B cell (primary cell): ENCODE measurements at regions not wholly inside any gene's neighbourhood (a gene's known extent, or its start where the extent isn't known, plus 50 kb on each side); places are given as distances from the start of the nearest gene placed in this dataset.

Experiments used
- ATAC-seq: fragments of 200-7000 bp; cut with Tn5 transposase; one replicate; pipeline ENCODE4 v1.10.0; 2021; ENCODE audit warnings: low read depth, mild to moderate bottlenecking, moderate number of reproducible peaks, moderate library complexity
- CTCF ChIA-PET: fragments of 350-600 bp; sonication (Branson Sonifier 250); formaldehyde crosslinking; loops from one replicate; lab custom pipeline; 2021; ENCODE audit warnings: antibody characterized with exemption, inconsistent platforms; lab: Charles Lee
- POLR2A ChIA-PET: fragments of 350-600 bp; sonication (Branson Sonifier 250); formaldehyde crosslinking; loops from one replicate; lab custom pipeline; 2021; ENCODE audit warnings: antibody characterized with exemption; lab: Charles Lee
- DNase-seq: peaks from one replicate; pipeline ENCODE4 v3.0.0; 2013
- H2AFZ ChIP-seq: 2 replicates; pipeline ENCODE4 v1.6.1; 2012; ENCODE audit warnings: mild to moderate bottlenecking, low read depth, low read length; ENCODE audit not compliant: insufficient read depth, poor library complexity, severe bottlenecking
- H3K27ac ChIP-seq, 2 donors: 1 replicate in 1 of 2; 2 replicates in 1 of 2; pipeline ENCODE4 v1.5.1; 2012 to 2013; ENCODE audit warnings: low read length in 2 of 2, mild to moderate bottlenecking in 2 of 2, moderate library complexity in 1 of 2
- H3K27me3 ChIP-seq, 4 experiments: fragments of 200-600 bp in 1 of 4; sonication (generic) in 1 of 4; replicated peaks in 1 of 4; 1 replicate in 2 of 4; 2 replicates in 2 of 4; pipeline versions ENCODE4 v1.6.1 to v1.7.0; 2013 to 2016; ENCODE audit warnings: low read length in 3 of 4, mild to moderate bottlenecking in 2 of 4, mixed read lengths in 1 of 4, moderate library complexity in 1 of 4; ENCODE audit not compliant: insufficient read depth in 4 of 4, control insufficient read depth in 3 of 4; ENCODE audit errors: control extremely low read depth in 1 of 4
- H3K36me3 ChIP-seq, 2 experiments: replicated peaks in 1 of 2; 1 replicate in 1 of 2; 2 replicates in 1 of 2; pipeline versions ENCODE4 v1.6.1 to v1.7.1; 2013; ENCODE audit warnings: low read length in 1 of 2; ENCODE audit not compliant: insufficient read depth in 2 of 2, control insufficient read depth in 1 of 2; ENCODE audit errors: control extremely low read depth in 1 of 2, extremely low read depth in 1 of 2
- H3K4me1 ChIP-seq, 2 donors: fragments of 200-600 bp in 1 of 2; sonication (generic) in 1 of 2; 1 replicate in 1 of 2; 2 replicates in 1 of 2; pipeline versions ENCODE4 v1.5.1 to v1.6.1; 2013 to 2017; ENCODE audit warnings: low read length in 2 of 2; ENCODE audit not compliant: control insufficient read depth in 2 of 2, insufficient read depth in 2 of 2
- H3K4me2 ChIP-seq: replicated peaks from 2 replicates; pipeline ENCODE3; 2012; ENCODE audit warnings: mild to moderate bottlenecking, low read depth, low read length; ENCODE audit not compliant: poor library complexity, severe bottlenecking
- H3K4me3 ChIP-seq, 5 experiments: fragments of 200-600 bp in 1 of 5; sonication (generic) in 1 of 5; 1 replicate in 3 of 5; 2 replicates in 2 of 5; pipeline versions ENCODE4 v1.5.1 to v1.7.0; 2011 to 2016; ENCODE audit warnings: low read length in 4 of 5, mild to moderate bottlenecking in 4 of 5, low read depth in 2 of 5, control low read depth in 1 of 5, moderate library complexity in 1 of 5; ENCODE audit not compliant: insufficient read depth in 1 of 5; ENCODE audit errors: control extremely low read depth in 1 of 5, extremely low read depth in 1 of 5
- H3K79me2 ChIP-seq: fragments of 200-600 bp; sonication (generic); one replicate; pipeline ENCODE4 v1.6.0; 2016; ENCODE audit warnings: low read length; ENCODE audit not compliant: control insufficient read depth, insufficient read depth
- H3K9ac ChIP-seq: fragments of 200-600 bp; sonication (generic); 2 replicates; pipeline ENCODE4 v1.6.1; 2017; ENCODE audit warnings: mild to moderate bottlenecking, low read length, moderate library complexity
- H3K9me3 ChIP-seq, 3 donors: one replicate each; pipeline versions ENCODE4 v1.6.1 to v1.7.1; 2013; ENCODE audit warnings: low read length in 2 of 3; ENCODE audit not compliant: control insufficient read depth in 2 of 3, insufficient read depth in 1 of 3; ENCODE audit errors: control extremely low read depth in 1 of 3
- H4K20me1 ChIP-seq: 2 replicates; pipeline ENCODE4 v1.6.0; 2012; ENCODE audit warnings: mild to moderate bottlenecking, low read length; ENCODE audit not compliant: insufficient read depth, control insufficient read depth, poor library complexity, severe bottlenecking
- H3K27ac Mint-ChIP-seq: one replicate; pipeline ENCODE4 v1.8.0; 2021; ENCODE audit warnings: mixed read lengths
- H3K27me3 Mint-ChIP-seq: one replicate; pipeline ENCODE4 v1.8.0; 2021; ENCODE audit warnings: mixed read lengths
- H3K4me1 Mint-ChIP-seq: one replicate; pipeline ENCODE4 v1.8.0; 2021; ENCODE audit warnings: mixed read lengths
- H3K4me3 Mint-ChIP-seq: one replicate; pipeline ENCODE4 v1.8.0; 2021; ENCODE audit warnings: mixed read lengths
- H3K9me3 Mint-ChIP-seq: one replicate; pipeline ENCODE4 v1.8.0; 2022; ENCODE audit warnings: mixed read lengths; ENCODE audit not compliant: insufficient read depth
- EZH2 ChIP-seq: IDR thresholded peaks from 2 replicates; pipeline ENCODE4 v1.6.1; 2012; ENCODE audit warnings: borderline replicate concordance, low read depth, mild to moderate bottlenecking, moderate library complexity, low read length; ENCODE audit not compliant: insufficient read depth, poor library complexity, severe bottlenecking
- WGBS: methylation state at CpG from one replicate; pipeline ENCODE4 v1.1.5; 2013; ENCODE audit warnings: missing lambda C conversion rate; ENCODE audit not compliant: insufficient coverage; 5-methylcytosine and 5-hydroxymethylcytosine counted together
- intact Hi-C: fragments of 100-400 bp; cut with micrococcal nuclease; formaldehyde crosslinking; loops from one replicate; pipeline ENCODE4 v1.10.0; 2022
- TF ChIP-seq, protein P1 (sequence below): fragments of 200-600 bp; IDR thresholded peaks from one replicate; pipeline ENCODE4 v1.8.0; 2022; ENCODE audit warnings: antibody characterized with exemption, mild to moderate bottlenecking

DNA sequence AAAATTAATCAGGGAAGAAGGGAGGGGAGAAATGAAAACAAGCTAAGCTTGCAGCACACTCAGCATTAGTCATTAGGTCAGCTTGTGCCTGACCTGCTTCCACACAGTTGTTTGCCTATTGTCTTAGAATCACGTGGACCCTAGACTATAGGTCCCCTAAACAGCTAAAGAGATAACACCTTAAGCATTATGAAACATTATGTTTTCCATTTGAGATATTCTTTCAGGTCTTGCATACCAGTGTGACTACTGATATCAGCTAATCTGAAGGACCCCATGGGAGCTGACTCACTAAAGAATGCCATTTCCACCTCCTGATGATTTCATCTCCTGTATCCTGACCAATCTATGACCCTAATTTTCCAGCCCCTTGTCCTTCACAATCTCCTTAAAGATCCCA is 154.1 kb upstream of the FUT8 start:
- H3K27me3 Mint-ChIP-seq = no peaks in the 10 kb centered on the region
- Histone ChIP-seq H3K9ac (no peak overlapping the region), H2AFZ (no peak overlapping the region), H3K4me3 (no peak overlapping the region), H3K9me3 (peaks cover 0 to 6% (median 5%) of the 10 kb centered on the region in 3 donors), H3K27me3 (no peaks in the 10 kb centered on the region), H3K4me2 (no peak overlapping the region), H3K79me2 (no peaks in the 10 kb centered on the region), H4K20me1 (no peaks in the 10 kb centered on the region), H3K4me1 (peaks cover 16 to 18% of the 10 kb centered on the region in 2 donors), H3K27ac (no peak overlapping the region), H3K36me3 (peaks cover 2 to 3% of the 10 kb centered on the region in 2 experiments)
- no peaks in the 10 kb centered on the region for H3K9me3 Mint-ChIP-seq
- no peak overlapping the region for H3K4me3 Mint-ChIP-seq
- no peak overlapping the region for H3K27ac Mint-ChIP-seq
- peaks cover 39% of the 10 kb centered on the region for H3K4me1 Mint-ChIP-seq
- no CpG with 5 or more reads among the region's 1 CpG for WGBS
- intact Hi-C loops = no loop called here
- POLR2A ChIA-PET = no interaction called here
- DNase-seq = no peak
- TF ChIP-seq EZH2 = no peak
- TF ChIP-seq, protein P1, sequence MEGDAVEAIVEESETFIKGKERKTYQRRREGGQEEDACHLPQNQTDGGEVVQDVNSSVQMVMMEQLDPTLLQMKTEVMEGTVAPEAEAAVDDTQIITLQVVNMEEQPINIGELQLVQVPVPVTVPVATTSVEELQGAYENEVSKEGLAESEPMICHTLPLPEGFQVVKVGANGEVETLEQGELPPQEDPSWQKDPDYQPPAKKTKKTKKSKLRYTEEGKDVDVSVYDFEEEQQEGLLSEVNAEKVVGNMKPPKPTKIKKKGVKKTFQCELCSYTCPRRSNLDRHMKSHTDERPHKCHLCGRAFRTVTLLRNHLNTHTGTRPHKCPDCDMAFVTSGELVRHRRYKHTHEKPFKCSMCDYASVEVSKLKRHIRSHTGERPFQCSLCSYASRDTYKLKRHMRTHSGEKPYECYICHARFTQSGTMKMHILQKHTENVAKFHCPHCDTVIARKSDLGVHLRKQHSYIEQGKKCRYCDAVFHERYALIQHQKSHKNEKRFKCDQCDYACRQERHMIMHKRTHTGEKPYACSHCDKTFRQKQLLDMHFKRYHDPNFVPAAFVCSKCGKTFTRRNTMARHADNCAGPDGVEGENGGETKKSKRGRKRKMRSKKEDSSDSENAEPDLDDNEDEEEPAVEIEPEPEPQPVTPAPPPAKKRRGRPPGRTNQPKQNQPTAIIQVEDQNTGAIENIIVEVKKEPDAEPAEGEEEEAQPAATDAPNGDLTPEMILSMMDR = no peak
- CTCF ChIA-PET = interaction anchor here (0.7 to 1.2 kb wide), 5 partner anchors 15 to 566 kb away, joined by 3 to 5 read pairs (median 3); partner anchors contain the start of gene FUT8
- no peak for ATAC-seq

GRCh38 chr14:65259000-65259399 is 153.5 kb upstream of the FUT8 start:
- Histone ChIP-seq H2AFZ (no peak overlapping the region), H3K4me2 (no peak overlapping the region), H3K9ac (no peak overlapping the region), H3K79me2 (no peaks in the 10 kb centered on the region), H4K20me1 (no peaks in the 10 kb centered on the region), H3K27me3 (no peaks in the 10 kb centered on the region), H3K27ac (no peak overlapping the region), H3K36me3 (peaks cover 2 to 3% of the 10 kb centered on the region in 2 experiments), H3K4me3 (no peak overlapping the region), H3K9me3 (peaks cover 0 to 6% (median 5%) of the 10 kb centered on the region in 3 donors), H3K4me1 (peaks cover 16 to 18% of the 10 kb centered on the region in 2 donors)
- ATAC-seq = no peak
- Mint-ChIP-seq H3K9me3 (no peaks in the 10 kb centered on the region), H3K27ac (no peak overlapping the region), H3K27me3 (no peaks in the 10 kb centered on the region), H3K4me3 (no peak overlapping the region), H3K4me1 (peaks cover 39% of the 10 kb centered on the region)
- intact Hi-C loops = no loop called here
- WGBS = no CpG with 5 or more reads among the region's 2 CpGs
- no peak for TF ChIP-seq EZH2
- TF ChIP-seq, protein P1 = no peak
- DNase-seq = no peak
- ChIA-PET CTCF (no interaction called here), POLR2A (no interaction called here)
